Kidney (tissue), 13 donors: ENCODE measurements at regions not wholly inside any gene's neighbourhood (a gene's known extent, or its start where the extent isn't known, plus 50 kb on each side); places are given as distances from the start of the nearest gene placed in this dataset.

ENCODE experiments used
- DNase-seq, 5 donors: peaks; one replicate each; pipeline ENCODE4 v3.0.0-alpha.2; 2013 to 2020
- FAIRE-seq: peaks from 2 replicates; lab custom pipeline; 2012; peaks lifted over from hg19 to GRCh38; lab: Jason Lieb, UNC
- H3K27ac ChIP-seq, 2 donors: one replicate each; pipeline ENCODE4 v1.7.0; 2013; ENCODE audit warnings: low read depth in 2 of 2, low read length in 2 of 2, inconsistent platforms in 1 of 2
- H3K27me3 ChIP-seq: one replicate; pipeline ENCODE4 v1.7.1; 2013; ENCODE audit warnings: low read length, inconsistent platforms; ENCODE audit not compliant: control insufficient read depth, insufficient read depth
- H3K36me3 ChIP-seq, 3 donors: one replicate each; pipeline versions ENCODE4 v1.7.0 to v1.7.1; 2013; ENCODE audit warnings: low read length in 3 of 3, control low read depth in 1 of 3, inconsistent platforms in 1 of 3; ENCODE audit not compliant: insufficient read depth in 3 of 3, control insufficient read depth in 2 of 3
- H3K4me1 ChIP-seq, 3 donors: one replicate each; pipeline versions ENCODE4 v1.7.0 to v1.7.1; 2013; ENCODE audit warnings: low read length in 3 of 3, inconsistent platforms in 1 of 3, low read depth in 1 of 3; ENCODE audit not compliant: control insufficient read depth in 2 of 3, insufficient read depth in 2 of 3
- H3K4me3 ChIP-seq, 3 donors: one replicate each; pipeline versions ENCODE4 v1.7.0 to v1.8.1; 2013; ENCODE audit warnings: low read length in 3 of 3, control low read depth in 1 of 3, inconsistent platforms in 1 of 3
- H3K9ac ChIP-seq, 3 donors: one replicate each; pipeline versions ENCODE4 v1.7.0 to v1.7.1; 2013; ENCODE audit warnings: low read length in 3 of 3, control low read depth in 1 of 3, inconsistent platforms in 1 of 3
- H3K9me3 ChIP-seq, 3 donors: one replicate each; pipeline versions ENCODE4 v1.7.0 to v1.7.1; 2013; ENCODE audit warnings: low read length in 3 of 3, control low read depth in 1 of 3, inconsistent platforms in 1 of 3; ENCODE audit not compliant: control insufficient read depth in 2 of 3, insufficient read depth in 1 of 3
- CTCF ChIP-seq: IDR thresholded peaks from 3 replicates; pipeline ENCODE4 v1.5.1; 2012; ENCODE audit warnings: mild to moderate bottlenecking, moderate library complexity, borderline replicate concordance; ENCODE audit not compliant: insufficient read depth; ENCODE audit errors: extremely low read depth
- intact Hi-C: fragments of 100-400 bp; cut with DNase I; formaldehyde crosslinking; loops from one replicate; pipeline ENCODE4 v1.11.1; 2022
- donor health status: control.
- donor health status: control.
- donor health status: control.
- donor health status: control.
- donor health status: control.
- donor health status: DM: yes; HTN: yes; CAD: no.
- donor health status: Normal renal cell carcinoma (clear cell type).

GRCh38 chr18:56302156-56302555 lies 336.2 kb downstream of the TXNL1 start:
- FAIRE-seq (no peak), DNase-seq (no peak)
- no peak overlapping the region for H3K27ac ChIP-seq
- H3K9me3 ChIP-seq: no peaks in the 10 kb centered on the region
- intact Hi-C loops: no loop called here
- no peaks in the 10 kb centered on the region for H3K36me3 ChIP-seq
- H3K4me1 ChIP-seq: no peaks in the 10 kb centered on the region
- H3K9ac ChIP-seq: no peak overlapping the region
- no peak overlapping the region for H3K4me3 ChIP-seq
- no peaks in the 10 kb centered on the region for H3K27me3 ChIP-seq
- no peak for TF ChIP-seq CTCF

DNA sequence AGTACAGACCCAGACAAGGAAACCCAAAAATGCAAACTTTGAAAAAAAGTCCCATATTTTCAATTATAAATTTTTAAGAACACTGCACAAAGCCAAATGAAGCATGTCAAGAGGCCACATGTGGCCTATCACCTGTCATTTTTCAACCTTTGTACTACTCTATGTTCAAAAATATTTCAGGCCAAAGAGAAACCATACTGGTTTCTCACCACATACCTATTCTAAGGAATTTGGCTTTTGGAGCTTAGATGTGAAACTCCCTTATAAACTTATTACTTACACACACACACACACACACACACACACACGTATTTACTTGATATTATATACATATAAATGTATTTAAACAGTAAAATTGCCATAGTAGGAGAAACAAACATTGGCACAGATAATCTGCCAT lies 338.7 kb downstream of the TXNL1 start:
- Histone ChIP-seq H3K9me3 (no peaks in the 10 kb centered on the region), H3K4me3 (no peak overlapping the region), H3K36me3 (no peaks in the 10 kb centered on the region), H3K9ac (no peak overlapping the region), H3K27me3 (no peaks in the 10 kb centered on the region), H3K27ac (no peak overlapping the region), H3K4me1 (no peaks in the 10 kb centered on the region)
- DNase-seq: no peak
- TF ChIP-seq CTCF: no peak
- intact Hi-C loops: no loop called here
- no peak for FAIRE-seq

DNA sequence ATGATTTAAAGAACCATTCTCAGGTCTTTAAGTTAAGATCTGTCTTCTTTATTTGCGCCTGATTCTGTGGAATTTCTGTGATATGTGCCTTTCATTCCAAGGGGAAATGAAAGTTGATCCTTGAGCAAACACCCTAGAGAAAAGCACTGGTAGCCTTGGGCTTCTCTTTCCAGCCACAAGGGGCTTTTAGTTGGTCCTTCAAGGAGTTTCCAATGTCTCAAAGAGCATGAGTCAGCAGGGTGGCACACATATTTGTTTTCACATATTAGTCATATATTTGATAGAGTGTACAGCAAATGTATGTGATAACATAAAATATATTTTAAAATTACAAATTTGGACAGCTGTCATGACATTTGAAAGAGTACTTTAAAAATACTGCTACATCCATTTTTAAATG lies 339.5 kb downstream of the TXNL1 start:
- Histone ChIP-seq H3K27ac (no peak overlapping the region), H3K36me3 (no peaks in the 10 kb centered on the region), H3K4me3 (no peak overlapping the region), H3K27me3 (no peaks in the 10 kb centered on the region), H3K9ac (no peak overlapping the region), H3K9me3 (no peaks in the 10 kb centered on the region), H3K4me1 (no peaks in the 10 kb centered on the region)
- TF ChIP-seq CTCF: no peak
- DNase-seq: no peak
- intact Hi-C loops: no loop called here
- no peak for FAIRE-seq

DNA sequence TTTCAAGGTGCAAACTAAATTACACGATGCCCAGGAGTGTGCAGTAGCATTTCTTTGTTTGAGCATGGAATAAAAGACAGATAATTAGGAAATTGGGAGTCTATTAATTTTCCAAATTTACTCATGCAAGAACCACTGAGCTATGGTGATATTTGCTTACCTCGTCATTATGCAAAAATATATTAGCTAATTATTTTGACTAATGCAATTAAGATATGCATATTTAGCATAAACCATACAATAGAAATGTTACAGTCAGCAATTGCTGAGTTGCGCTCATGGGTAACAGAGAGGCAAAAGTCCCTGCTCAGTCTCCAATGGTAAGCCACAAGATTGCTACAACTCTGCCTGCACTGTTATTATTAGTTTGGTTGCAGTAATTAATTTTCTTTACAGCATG lies 342.0 kb downstream of the TXNL1 start:
- H3K27me3 ChIP-seq: no peaks in the 10 kb centered on the region
- no peak overlapping the region for H3K27ac ChIP-seq
- H3K36me3 ChIP-seq: no peaks in the 10 kb centered on the region
- H3K9ac ChIP-seq: no peak overlapping the region
- FAIRE-seq (no peak), DNase-seq (no peak)
- no peaks in the 10 kb centered on the region for H3K4me1 ChIP-seq
- H3K9me3 ChIP-seq: no peaks in the 10 kb centered on the region
- no peak overlapping the region for H3K4me3 ChIP-seq
- intact Hi-C loops: no loop called here
- TF ChIP-seq CTCF: no peak
